Thoracic aorta (tissue), 2 donors: ENCODE measurements at regions not wholly inside any gene's neighbourhood (a gene's known extent, or its start where the extent isn't known, plus 50 kb on each side); places are given as distances from the start of the nearest gene placed in this dataset.

Source experiments
- ATAC-seq: fragments of 150-250 bp; one replicate; pipeline ENCODE4 v1.8.0; 2017; ENCODE audit warnings: low read depth; ENCODE audit not compliant: insufficient number of reproducible peaks, low FRiP score
- DNase-seq: peaks from one replicate; pipeline ENCODE4 v3.0.0-alpha.2; 2020; ENCODE audit warnings: low spot score
- H3K27ac ChIP-seq, 2 donors: fragments of 200-600 bp; sonication (generic); 1 replicate in 1 of 2; 2 replicates in 1 of 2; pipeline ENCODE4 v1.5.1; 2016; ENCODE audit warnings: mild to moderate bottlenecking in 2 of 2, moderate library complexity in 2 of 2
- H3K27me3 ChIP-seq: fragments of 200-600 bp; sonication (generic); replicated peaks from 2 replicates; pipeline ENCODE4 v1.6.0; 2016; ENCODE audit warnings: mild to moderate bottlenecking; ENCODE audit not compliant: insufficient read depth
- H3K36me3 ChIP-seq: fragments of 200-600 bp; sonication (generic); one replicate; pipeline ENCODE4 v1.5.1; 2016
- H3K4me1 ChIP-seq, 2 donors: fragments of 200-600 bp; sonication (generic); 1 replicate in 1 of 2; 2 replicates in 1 of 2; pipeline versions ENCODE4 v1.5.1 to v1.6.0; 2016; ENCODE audit warnings: low read depth in 2 of 2, mild to moderate bottlenecking in 1 of 2; ENCODE audit not compliant: control insufficient read depth in 1 of 2
- H3K4me3 ChIP-seq: fragments of 200-600 bp; sonication (generic); 2 replicates; pipeline ENCODE4 v1.5.1; 2016; ENCODE audit warnings: mild to moderate bottlenecking
- H3K9me3 ChIP-seq: fragments of 200-600 bp; sonication (generic); 2 replicates; pipeline ENCODE4 v1.5.1; 2016
- TF ChIP-seq, protein P1 (sequence below): fragments of 200-600 bp; sonication (generic); IDR thresholded peaks from one replicate; pipeline ENCODE4 v1.5.1; 2019; ENCODE audit warnings: antibody characterized with exemption

- Histone ChIP-seq H3K27me3 (no peaks in the 10 kb centered on the region), H3K4me1 (no peaks in the 10 kb centered on the region), H3K9me3 (no peaks in the 10 kb centered on the region), H3K36me3 (no peaks in the 10 kb centered on the region), H3K4me3 (no peak overlapping the region), H3K27ac (no peak overlapping the region)
- ATAC-seq (no peak), DNase-seq (no peak)
- TF ChIP-seq, protein P1, sequence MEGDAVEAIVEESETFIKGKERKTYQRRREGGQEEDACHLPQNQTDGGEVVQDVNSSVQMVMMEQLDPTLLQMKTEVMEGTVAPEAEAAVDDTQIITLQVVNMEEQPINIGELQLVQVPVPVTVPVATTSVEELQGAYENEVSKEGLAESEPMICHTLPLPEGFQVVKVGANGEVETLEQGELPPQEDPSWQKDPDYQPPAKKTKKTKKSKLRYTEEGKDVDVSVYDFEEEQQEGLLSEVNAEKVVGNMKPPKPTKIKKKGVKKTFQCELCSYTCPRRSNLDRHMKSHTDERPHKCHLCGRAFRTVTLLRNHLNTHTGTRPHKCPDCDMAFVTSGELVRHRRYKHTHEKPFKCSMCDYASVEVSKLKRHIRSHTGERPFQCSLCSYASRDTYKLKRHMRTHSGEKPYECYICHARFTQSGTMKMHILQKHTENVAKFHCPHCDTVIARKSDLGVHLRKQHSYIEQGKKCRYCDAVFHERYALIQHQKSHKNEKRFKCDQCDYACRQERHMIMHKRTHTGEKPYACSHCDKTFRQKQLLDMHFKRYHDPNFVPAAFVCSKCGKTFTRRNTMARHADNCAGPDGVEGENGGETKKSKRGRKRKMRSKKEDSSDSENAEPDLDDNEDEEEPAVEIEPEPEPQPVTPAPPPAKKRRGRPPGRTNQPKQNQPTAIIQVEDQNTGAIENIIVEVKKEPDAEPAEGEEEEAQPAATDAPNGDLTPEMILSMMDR: no peak
These were observed 359.0 kb upstream of the UBE2E3 start for GRCh38 chr2:180621366-180621765.

DNA sequence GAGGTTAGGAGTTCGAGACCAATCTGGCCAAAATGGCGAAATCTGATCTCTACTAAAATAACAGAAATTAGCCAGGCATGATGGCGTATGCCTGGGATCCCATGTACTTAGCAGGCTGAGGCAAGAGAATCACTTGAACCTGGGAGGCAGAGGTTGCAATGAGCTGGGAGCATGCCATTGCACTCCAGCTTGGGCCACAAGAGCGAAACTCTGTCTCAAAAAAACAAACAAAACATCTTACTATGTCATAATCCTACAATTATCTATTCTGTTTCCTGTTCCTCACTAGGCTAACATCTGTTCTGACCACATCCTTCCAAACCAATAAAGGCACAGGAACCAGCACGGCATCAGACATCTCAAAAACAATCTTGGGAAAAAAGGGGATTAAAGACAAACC is 361.8 kb upstream of the UBE2E3 start:
- no peak for ATAC-seq
- Histone ChIP-seq H3K36me3 (no peaks in the 10 kb centered on the region), H3K27ac (no peak overlapping the region), H3K9me3 (no peaks in the 10 kb centered on the region), H3K27me3 (no peaks in the 10 kb centered on the region), H3K4me1 (no peaks in the 10 kb centered on the region), H3K4me3 (no peak overlapping the region)
- no peak for DNase-seq
- TF ChIP-seq, protein P1: no peak

GRCh38 chr2:180614776-180615175 is 365.6 kb upstream of the UBE2E3 start:
- Histone ChIP-seq H3K27ac (no peak overlapping the region), H3K27me3 (no peaks in the 10 kb centered on the region), H3K9me3 (no peaks in the 10 kb centered on the region), H3K36me3 (no peaks in the 10 kb centered on the region), H3K4me1 (no peaks in the 10 kb centered on the region), H3K4me3 (no peak overlapping the region)
- ATAC-seq (no peak), DNase-seq (no peak)
- TF ChIP-seq, protein P1: no peak

DNA sequence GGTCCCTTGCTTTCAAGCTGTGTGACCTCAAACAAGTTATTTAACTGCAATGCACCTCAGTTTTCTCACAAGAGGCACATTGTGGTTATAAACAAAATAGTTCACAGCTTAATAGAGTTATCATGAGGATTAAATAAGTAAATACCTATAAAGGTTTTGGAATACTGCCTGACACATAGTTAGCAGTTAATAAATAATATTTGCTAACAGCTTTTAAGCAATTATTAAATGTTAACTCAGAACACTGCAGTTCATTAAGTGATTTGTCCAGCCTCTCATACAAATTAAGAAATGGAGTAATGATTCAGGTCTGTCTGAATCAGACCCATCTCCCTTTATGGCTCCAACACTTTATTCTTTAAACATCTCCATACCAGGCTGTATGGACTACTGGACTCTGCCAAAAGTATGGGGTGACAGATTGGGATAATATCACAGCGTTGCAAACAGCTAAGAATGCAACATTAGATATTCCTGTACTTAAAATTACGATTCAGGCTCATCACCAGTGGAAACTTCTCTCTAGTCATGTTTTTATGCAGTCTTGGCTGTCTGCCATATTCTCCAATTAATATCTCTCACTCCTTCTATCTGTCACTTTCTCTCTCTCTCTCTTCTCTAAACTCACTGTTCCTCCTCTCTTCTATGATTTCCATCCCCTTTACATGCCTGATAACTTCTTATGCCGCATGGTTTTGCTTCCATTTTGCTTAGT is 370.6 kb upstream of the UBE2E3 start:
- no peaks in the 10 kb centered on the region for H3K4me1 ChIP-seq
- no peaks in the 10 kb centered on the region for H3K36me3 ChIP-seq
- H3K9me3 ChIP-seq: no peaks in the 10 kb centered on the region
- H3K27me3 ChIP-seq: no peaks in the 10 kb centered on the region
- DNase-seq (no peak), ATAC-seq (no peak)
- H3K4me3 ChIP-seq: no peak overlapping the region
- TF ChIP-seq, protein P1: no peak
- H3K27ac ChIP-seq: no peak overlapping the region

GRCh38 chr2:180607514-180608049 is 372.8 kb upstream of the UBE2E3 start:
- TF ChIP-seq, protein P1: no peak
- ATAC-seq: no peak

More at GRCh38 chr2:180607514-180608049, 372.8 kb upstream of the UBE2E3 start:
- H3K27ac ChIP-seq: no peak overlapping the region
- no peaks in the 10 kb centered on the region for H3K27me3 ChIP-seq
- no peaks in the 10 kb centered on the region for H3K36me3 ChIP-seq
- no peaks in the 10 kb centered on the region for H3K4me1 ChIP-seq
- H3K9me3 ChIP-seq: no peaks in the 10 kb centered on the region
- no peak for DNase-seq
- H3K4me3 ChIP-seq: no peak overlapping the region
